HG02884 (cell line): ENCODE measurements at regions not wholly inside any gene's neighbourhood (a gene's known extent, or its start where the extent isn't known, plus 50 kb on each side); places are given as distances from the start of the nearest gene placed in this dataset.

Experiments used
- ATAC-seq: cut with Tn5 transposase; IDR thresholded peaks from one replicate; pipeline ENCODE4 v1.9.1; 2021; ENCODE audit warnings: mild to moderate bottlenecking, moderate library complexity; ENCODE audit not compliant: unreplicated experiment

DNA sequence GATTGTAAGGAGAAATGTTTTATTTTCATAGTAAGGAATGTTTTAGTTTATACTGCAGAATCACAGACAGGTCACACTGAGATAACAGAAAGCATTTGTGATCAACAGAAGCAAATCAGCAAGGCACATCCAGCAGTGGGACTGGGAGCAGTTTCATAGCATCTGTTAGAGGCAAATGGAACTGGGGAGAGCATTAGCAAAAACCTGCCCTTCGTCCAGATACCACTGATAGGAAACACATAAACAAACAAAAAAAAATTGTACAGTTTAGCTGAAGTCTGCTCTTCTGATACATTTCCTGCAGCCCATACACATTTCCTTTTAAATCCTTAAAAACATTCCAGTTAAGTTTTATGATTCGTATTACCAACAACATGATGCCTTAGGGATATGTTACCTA is 374.3 kb downstream of the PCDH7 start:
- ATAC-seq, result no peak

DNA sequence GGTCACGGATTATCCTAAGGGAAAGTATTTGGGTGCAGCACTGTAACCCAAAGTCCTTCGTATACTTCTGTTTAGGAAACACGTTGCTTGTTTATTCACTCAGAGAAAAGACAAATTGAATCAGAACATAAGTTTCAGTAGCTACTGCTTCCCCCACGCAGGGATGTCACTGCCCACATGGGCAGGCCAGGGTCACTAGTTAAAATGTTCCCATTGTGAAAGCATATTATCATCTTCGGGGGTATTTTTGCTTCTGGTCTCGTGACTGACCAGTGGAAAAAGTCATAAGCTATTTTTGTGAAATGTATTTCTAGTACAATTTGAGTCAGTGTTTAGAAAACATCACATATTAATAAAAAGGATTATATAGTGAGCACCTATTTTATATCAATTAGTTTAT is 377.8 kb downstream of the PCDH7 start:
- no peak for ATAC-seq

DNA sequence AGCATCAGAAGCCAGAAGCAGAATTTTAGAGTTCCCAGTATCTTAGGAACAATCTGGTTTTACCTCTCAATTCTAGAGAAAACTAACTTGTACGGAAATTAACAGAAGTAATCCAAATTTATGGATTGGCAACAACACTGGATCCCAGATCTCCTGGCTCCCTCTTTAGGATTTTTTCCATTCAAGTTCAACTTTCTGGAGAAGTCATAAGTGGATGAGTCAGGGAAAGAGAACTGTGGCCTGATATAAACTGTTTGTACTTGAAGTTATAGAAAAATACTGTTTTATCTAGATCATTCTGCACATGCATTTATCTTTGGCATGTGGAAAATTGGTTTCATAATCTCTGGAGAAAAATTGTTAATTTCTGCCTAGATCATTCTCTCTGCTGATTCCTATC is 380.4 kb downstream of the PCDH7 start:
- ATAC-seq, result no peak

DNA sequence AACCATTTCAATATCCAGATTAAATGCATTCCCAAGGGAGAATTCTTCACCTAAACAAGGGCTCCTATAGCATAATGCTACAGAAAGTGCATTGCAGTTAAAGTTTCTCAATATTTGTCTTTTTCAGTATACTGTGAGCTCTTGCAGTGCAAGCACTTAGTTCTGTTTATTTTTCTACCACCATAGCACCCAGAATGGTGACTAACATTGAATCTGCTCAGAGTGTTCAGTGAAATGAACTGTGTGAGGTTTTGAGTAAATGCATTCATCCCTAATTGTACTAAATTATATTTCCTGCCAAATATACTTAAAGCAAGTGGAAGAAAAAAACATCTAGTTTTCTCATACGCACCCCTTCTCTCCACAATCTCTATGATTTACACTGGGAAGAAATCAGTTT is 383.9 kb downstream of the PCDH7 start:
- ATAC-seq, result no peak

GRCh38 chr4:31104577-31104976 is 384.4 kb downstream of the PCDH7 start:
- ATAC-seq, result no peak

GRCh38 chr4:31106419-31106818 is 386.2 kb downstream of the PCDH7 start:
- no peak for ATAC-seq

DNA sequence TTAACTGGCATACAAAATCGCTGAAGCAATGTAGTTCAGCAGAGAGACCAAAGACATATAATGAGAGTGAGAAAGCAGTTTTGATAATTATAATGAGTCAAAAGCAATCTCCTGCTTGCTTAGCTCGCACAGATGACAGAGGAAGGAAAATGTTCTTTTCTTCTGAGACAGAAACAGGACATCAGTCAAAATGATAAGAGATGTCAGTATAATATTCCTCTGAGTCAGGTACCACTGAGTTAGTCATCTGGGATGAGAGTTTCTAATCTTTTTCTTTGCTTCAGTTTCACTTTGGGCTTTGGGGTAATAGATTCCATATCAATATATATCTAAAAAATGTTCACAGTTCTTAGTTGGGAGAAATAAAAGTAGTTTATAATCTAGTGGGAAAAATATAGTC is 387.2 kb downstream of the PCDH7 start:
- no peak for ATAC-seq

DNA sequence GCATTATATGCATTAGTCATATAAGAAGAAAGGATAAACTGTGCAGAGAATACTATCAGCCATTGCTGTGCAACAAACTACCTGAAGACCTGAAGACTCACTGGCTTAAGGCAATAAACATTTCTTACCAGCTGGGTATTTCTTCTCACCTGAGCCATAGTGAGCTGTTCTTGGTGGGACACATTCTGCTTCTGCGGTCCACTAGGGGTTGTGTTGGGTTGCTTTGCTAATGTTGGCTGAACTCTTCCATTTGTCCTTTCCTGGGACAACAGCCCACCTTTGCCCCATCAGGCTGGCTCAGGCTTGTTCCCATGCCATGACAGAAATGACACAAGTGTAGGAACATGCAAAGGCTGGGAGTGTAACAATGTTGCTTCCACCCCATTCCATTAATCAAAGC is 388.6 kb downstream of the PCDH7 start:
- ATAC-seq, result no peak

DNA sequence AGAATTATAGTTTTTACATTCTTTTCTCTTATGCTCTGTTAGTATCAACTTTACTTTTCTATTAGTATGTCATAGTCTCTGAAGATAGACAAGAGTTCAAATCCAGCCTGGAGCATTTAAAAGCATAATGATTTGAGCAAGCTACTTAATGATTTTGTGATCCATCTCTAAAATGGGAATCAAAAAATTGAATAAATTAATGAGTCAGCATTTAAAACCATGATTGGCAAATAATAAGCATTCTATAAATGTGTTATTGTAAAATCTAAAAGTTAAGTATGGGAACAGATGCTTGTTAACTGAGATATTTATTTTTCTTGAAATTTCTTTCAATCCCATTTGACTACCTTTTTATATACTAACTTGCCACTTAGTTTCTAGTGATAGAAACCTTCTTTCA is 391.6 kb downstream of the PCDH7 start:
- ATAC-seq, result no peak

DNA sequence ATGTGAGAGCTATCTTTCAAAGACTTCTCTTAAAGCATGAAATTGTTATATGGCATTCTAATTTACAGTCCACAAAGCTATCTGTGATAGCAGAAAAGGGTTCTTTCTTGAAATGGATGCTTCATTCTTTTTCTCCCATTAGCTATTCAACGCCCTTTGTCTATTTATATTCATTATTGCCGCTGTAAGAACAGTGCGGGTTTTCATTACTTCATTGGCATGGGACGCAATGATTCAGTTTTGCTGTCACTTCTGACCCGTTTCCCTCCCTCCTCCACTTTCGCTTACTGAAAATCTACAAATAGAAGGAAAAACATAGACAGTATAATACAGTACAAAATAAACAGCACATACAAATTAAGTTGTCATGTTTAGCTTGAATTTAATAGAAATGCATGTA is 394.6 kb downstream of the PCDH7 start:
- no peak for ATAC-seq

DNA sequence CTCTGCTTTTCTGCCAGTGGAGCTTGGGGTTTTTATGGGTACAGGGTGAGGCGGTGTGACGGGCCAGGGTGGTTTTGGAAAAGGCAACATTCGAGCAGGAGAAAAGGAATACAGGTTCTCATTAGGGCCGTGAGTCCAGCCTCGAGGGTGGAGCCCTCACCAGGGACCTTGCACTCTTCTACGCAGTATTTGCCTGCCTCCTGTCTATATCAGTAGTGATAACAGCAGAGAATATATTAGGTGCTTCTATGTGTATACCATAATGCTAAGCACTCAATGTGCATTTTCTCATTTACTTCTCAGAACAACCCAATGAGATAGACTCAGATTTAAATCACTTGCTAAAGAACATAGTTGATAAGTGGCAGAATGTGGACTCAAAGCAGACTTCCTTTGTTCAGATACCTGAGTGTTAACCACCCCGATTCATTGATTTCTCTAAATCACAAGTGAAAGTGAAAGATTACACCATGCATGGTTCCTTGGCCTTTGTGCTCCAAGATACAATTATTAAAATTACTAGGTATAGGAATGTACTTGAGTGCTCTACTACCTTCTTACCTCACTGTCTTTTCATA is 403.9 kb downstream of the PCDH7 start:
- ATAC-seq, result no peak

- ATAC-seq, result no peak
Measured at GRCh38 chr4:31125061-31125460, 404.9 kb downstream of the PCDH7 start.

GRCh38 chr4:31125496-31125895 is 405.3 kb downstream of the PCDH7 start:
- no peak for ATAC-seq

DNA sequence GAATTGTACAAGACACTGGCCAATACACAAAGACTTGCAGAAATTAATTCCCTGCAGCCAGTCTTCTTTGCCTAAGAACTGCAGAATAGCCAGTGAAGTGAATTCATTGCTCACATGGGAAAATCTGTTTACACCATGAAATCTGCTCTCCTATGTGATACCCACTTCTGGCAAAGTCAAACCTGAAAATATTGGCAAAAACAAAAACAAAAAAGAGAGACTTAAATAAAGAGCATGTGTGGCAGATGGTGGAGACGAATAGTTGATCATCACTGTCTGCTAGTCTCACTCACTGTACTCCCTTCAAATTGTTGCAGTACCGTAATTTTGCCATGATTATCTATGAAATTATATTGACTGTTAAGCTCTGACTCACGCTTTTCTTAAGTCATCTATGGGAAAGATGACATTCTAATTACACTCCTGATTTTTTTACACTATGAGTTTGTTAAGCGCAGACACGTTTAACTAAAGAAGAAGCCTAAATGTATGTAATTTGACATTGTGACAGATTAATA is 406.8 kb downstream of the PCDH7 start:
- ATAC-seq, result no peak

DNA sequence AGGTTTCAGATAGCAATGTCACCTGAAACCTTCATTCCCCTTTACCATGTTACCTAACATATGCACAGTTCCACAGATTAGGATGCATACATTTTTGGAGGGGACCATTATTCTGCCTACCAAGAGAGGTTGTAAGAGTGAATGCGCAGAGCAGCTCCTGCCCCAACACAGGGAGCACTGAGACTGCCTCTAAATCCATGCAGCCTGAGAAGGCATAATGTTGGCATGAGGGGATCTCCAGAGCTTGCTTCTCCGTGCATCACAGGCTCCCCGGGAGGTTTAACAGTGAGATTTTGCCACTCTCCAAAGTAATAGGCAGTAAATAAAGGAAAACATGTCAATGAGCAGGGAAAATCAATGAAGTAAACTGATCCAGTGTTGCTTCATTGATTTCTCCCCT is 410.8 kb downstream of the PCDH7 start:
- no peak for ATAC-seq

DNA sequence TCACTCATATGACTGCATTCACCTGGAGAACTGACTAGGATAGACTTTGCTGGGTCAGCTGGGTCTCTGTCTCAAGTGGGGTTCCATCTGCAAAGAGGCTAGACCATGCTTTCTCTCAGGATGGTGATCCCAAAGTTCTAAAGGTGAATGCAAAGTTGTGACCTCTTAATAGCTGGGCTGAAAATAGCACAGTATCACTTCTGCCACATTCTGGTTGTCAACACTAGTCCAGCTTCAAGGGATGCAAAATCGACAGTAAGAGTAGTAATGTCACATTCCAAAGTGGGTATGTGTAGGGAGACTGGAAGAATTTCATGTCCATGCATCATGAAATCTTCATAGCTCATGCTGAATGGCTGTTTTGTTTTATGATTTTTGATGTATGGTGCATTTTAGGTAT is 414.6 kb downstream of the PCDH7 start:
- no peak for ATAC-seq

DNA sequence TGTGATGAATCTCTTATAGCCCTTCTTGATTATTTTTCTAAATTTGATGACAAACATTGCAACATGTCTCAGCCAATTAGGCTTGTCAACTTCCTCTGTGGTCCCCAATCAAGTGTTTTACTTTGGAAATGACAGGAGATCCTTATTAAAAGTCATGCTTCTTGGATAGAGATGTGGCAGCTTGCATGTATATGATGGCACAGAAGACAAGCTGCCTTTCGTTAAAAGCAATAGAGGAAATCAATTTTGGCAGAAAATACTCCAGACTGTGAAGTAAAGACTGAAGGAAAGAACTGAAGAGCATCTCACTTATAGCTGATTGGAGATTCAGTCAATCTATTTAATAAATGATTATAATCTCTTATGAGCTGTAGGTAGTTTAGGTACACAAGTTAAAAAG is 419.6 kb downstream of the PCDH7 start:
- no peak for ATAC-seq

DNA sequence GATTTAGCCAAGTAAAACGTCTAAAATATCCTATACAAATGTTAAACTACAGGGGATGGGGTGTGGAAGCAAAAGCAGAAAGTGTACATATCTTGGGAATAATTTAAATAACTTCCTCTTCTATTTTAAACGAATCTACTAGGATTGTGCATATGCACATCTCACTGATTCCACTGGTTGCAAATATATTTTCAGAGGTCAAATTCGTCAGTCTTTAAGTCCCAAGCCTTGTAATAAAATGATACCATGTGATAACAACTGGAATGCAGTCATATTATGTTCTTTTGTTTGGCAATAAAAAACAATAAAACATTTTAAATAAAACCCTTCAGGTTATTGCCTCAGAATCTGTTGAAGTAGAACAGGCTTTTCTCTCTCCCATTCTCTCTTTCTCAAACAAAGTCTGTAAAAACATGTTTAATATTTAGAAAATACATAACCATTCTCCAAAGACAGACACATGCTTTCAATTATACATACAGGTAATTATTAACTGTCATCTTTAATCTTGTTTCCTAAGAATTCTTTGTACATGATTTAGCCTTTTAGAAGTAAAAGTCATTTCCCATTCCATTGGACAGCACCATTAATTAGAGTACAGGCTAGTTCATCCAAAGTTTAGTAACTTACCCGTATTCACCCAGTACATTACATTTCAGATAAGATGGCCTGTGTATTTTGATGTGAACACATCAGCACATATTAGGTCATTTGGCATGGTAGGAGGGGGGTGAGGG is 421.1 kb downstream of the PCDH7 start:
- no peak for ATAC-seq

- no peak for ATAC-seq
Measured at GRCh38 chr4:31141832-31142142, 421.6 kb downstream of the PCDH7 start.

DNA sequence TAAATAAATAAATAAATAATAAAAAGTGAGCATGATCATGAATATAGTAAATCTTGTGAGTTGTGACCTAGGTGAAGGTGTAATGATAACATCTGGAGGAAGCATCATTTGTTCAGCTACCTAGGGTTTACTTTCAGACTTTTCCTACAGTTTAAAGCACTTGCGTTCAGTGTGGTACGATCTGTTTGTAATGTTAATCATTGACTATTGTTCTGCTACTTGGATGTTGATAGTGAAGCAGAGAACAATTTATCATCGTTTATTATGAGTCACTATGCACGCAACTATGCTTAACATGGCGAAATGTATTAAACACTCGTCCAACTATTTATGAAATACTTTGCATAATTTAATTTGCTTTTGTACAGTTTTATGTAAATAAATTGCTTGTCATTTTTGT is 426.2 kb downstream of the PCDH7 start:
- no peak for ATAC-seq

GRCh38 chr4:31148990-31149389 is 428.8 kb downstream of the PCDH7 start:
- ATAC-seq, result no peak

DNA sequence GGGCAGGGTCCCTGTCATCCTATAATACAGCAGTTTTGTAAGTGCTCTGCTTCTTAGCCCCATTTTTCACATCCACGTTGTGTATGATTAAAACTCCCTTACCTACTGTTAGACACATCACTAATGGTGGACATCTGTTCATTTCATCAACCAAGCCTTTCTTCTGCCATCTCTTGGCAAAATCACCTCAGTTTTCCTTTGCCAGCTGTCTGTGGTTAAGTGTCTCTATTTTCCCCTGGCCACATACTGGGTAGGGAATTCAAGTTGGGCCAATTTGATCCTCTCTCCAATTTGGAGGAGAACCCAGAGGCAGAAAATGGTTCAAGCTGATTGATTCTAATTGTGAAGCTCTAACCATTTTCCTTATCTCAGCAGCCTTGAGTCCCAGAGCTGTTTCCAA is 436.1 kb downstream of the PCDH7 start:
- no peak for ATAC-seq

DNA sequence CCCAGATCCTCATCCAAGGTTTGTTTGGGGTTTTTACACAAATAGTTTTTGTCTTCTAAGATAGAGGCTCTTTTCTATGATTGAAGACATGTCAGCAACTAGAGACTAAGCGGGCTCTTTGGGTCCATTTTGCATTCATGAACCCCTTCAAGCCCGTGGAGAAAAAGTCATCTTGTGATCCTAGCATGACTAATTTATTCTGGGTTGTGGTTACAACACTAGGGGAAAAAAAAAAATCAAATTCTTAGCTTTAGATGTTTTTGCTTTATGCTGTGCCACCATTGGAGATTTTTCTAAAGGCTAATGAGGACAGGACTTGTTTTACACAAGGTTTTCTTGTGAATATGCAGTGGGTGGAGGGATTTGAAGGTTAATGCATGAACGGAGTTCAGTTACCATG is 440.0 kb downstream of the PCDH7 start:
- ATAC-seq, result no peak
